Stimulated activated CD8-positive, alpha-beta memory T cell treated with anti-CD3 and anti-CD28 coated beads, Interleukin-4, amount 100 ng/mL, for 4 hours (primary cell): ENCODE measurements at regions not wholly inside any gene's neighbourhood (a gene's known extent, or its start where the extent isn't known, plus 50 kb on each side); places are given as distances from the start of the nearest gene placed in this dataset.

Experiments used
- DNase-seq, 2 donors: peaks; one replicate each; pipeline ENCODE4 v3.0.0-alpha.2; 2020; ENCODE audit warnings: low read depth in 2 of 2, low spot score in 1 of 2

- DNase-seq, result no peak
These were observed 341.8 kb downstream of the PIK3R1 start for GRCh38 chr5:68557162-68557936.

DNA sequence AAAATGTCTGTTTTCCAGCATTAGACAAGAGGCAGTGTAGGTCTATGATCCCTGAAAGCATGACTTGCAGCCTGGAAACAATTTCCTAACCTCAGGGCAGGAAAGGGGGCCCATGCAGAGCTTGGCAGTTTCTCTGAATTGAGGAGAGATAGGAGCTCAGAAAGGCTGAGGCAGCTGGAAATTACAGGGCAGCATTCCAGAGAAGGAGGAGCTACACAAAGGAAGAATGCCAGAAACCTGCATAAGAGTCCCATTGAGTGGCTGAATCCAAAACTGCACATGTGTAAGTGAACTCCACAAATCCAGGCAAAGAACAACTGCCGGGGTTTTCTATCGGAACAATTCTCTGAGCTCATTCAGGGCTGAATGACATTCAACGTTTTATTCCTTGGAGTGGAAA is 346.8 kb downstream of the PIK3R1 start:
- no peak for DNase-seq

DNA sequence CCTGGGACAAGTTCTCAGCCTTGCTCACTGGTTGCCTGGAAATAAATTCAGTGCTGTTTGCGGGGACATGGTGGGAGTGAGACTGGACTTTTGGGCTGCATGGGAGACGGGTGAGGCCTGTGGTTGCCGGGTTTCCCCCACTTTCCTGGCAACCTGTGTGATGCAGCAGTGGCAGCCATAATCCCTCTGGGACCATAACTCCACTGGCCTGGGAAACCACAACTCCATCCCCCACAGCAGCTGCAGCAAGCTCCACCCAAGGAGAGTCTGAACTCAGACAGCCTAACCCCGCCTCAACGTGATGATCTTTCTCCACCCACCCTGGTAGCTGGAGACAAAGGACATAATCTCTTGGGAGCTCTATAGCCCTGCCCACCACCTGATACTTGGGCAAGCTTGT is 349.9 kb downstream of the PIK3R1 start:
- no peak for DNase-seq

- no peak for DNase-seq
These were observed 361.2 kb downstream of the PIK3R1 start for GRCh38 chr5:68576805-68577204.

DNA sequence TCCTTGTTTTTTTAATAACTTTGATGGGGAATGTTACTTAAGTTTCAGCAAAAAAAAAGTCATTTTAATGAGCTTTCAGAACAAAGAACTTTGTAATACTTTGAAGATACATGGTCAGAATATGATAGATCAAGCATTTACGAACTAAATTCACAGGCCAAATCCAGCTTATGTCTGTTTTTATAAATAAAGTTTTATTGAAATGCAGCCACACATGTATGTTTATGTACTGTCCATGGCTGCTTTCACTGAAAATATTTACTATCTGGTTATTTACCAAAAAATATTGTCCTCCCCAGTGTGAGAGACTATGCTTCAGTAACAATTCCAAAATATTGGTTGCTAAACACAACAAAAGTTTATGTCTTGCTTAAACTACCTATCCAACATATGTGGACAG is 366.7 kb downstream of the PIK3R1 start:
- no peak for DNase-seq

- no peak for DNase-seq
These were observed 371.6 kb downstream of the PIK3R1 start for GRCh38 chr5:68587171-68587570.

DNA sequence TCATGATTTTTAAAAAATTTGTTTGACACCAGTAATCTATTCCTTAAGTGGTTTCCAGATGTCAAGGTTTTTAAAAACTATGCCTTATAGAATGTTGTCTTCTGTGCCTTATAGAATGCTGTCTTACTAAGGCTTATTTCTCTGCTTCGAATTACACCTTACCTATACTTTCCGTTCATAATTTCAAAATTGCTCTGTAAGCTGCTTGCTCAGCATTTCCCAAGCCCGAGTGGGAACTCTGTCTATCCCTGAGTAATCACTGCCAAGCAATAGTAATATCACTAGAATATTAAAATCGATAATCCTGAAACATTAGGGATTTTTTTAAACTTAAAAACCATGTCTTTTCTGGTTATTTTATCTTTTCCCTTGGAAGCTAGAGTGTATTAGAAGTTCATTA is 376.3 kb downstream of the PIK3R1 start:
- DNase-seq, result no peak

- no peak for DNase-seq
These were observed 376.8 kb downstream of the PIK3R1 start for GRCh38 chr5:68592351-68592750.

GRCh38 chr5:68593211-68593671 is 377.7 kb downstream of the PIK3R1 start:
- DNase-seq, result no peak

- no peak for DNase-seq
These were observed 397.4 kb downstream of the PIK3R1 start for GRCh38 chr5:68612972-68613371.

- DNase-seq, result no peak
These were observed 402.9 kb downstream of the PIK3R1 start for GRCh38 chr5:68618501-68618900.

DNA sequence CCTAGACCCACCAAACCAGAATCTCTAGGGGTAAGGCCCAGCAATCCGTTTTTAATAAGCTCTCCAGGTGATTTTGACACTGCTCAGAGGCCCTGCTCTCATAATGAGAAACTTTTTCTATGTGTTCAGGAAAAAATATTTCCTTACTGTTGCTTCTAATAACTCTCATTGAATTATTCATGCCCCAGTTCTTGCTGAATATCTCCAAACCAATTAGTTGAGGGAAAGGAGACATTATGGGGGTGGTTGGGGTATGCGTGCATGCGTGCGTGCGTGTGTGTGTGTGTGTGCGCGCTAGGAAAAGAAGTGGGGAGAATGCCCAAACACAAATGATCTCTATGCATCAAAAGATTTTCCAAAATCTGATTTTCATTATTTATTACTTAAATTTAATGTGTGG is 411.4 kb downstream of the PIK3R1 start:
- no peak for DNase-seq

- no peak for DNase-seq
These were observed 412.7 kb downstream of the PIK3R1 start for GRCh38 chr5:68628082-68628814.

- DNase-seq, result no peak
These were observed 414.8 kb downstream of the PIK3R1 start for GRCh38 chr5:68630354-68630753.

DNA sequence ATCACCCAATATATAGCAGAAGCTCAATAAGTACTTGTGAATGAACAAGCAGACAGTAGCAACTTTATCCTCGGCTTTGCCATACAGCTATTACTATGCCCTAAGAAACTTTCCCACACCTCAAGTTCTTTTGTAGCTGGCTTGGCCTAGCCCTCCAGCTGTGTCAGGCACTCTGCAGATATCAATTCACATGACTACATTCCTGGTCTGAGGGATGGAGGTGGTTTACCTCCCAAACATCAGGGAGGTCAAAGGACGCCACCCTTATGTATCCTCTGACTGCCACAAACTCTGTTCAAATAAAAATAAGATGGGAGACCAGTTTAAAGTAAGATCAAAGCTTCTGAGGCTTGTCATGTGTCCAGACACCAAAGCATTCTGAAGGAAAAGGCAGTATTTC is 416.3 kb downstream of the PIK3R1 start:
- DNase-seq, result no peak

DNA sequence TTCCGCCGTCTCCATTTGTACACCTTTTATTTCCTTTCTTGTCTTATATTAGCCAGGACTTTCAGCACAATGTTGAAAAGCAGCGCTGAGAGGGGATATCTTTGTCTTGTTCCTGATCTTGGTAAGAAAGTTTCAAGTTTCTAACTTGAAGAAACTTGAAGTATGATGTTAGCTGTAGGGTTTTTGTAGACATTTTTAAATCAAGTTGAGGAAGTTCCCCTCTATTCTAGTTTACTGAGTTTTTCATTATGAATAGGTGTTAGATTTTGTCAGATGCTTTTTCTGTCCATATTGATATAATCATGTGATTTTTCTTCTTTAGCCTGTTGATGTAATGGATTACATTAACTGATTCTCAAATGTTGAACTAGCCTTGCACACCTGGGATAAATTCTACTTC is 425.7 kb downstream of the PIK3R1 start:
- DNase-seq, result no peak

DNA sequence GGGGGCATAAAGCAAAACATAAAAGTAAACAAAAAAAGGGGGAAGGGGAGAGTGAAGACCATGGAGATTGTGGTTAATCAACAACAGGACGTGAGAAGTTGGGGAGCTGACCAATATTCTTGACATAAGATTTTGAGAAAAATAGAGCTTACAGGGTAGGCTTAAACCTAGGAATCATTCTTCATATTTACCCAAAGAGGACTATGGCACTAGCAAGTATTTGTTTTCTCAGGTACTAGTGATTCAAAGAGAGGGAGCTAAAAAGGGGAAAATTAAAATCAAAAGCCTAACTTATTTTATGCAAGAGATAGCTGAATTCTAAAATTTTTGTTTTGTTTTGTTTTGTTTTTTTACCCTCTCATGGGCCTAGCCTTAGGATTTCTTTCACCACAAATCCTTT is 427.5 kb downstream of the PIK3R1 start:
- DNase-seq, result no peak

DNA sequence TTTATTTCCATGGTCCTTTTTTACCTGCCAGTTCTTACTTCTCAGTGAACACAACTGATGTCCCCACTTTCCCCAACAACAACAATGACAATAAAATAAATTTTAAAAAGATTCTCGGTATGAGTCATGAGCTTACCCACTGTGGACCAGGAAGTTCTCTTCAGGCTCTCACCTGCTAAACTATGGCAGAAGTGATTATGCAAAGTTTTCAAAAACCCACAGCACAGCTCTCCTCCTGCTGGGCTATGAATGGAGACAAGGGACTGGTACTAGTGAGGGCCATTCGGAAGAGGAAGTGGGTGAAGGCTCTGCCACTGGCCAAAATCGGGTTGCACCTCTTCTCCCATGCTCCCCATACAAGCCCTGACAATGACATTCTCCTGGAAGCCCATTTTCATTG is 429.4 kb downstream of the PIK3R1 start:
- DNase-seq, result no peak

DNA sequence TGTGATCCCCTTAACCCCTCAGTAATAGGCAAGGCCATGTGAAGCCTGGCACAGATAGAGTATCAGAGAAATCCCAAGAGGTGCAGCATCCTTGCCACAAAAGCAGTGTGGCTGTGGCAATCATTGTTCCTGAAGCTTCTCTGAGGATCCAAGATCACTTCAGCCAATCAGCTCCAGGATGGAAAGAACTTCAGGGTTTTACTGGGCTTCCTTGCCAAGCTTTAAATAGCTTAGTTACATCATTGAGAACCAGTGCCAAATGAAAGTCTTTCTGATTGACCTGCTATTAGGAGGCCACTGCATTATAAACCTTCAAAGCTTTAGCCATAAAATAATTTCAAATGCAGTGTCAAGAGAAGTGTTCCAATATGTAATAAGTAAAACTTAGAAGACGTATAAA is 430.6 kb downstream of the PIK3R1 start:
- DNase-seq, result no peak

DNA sequence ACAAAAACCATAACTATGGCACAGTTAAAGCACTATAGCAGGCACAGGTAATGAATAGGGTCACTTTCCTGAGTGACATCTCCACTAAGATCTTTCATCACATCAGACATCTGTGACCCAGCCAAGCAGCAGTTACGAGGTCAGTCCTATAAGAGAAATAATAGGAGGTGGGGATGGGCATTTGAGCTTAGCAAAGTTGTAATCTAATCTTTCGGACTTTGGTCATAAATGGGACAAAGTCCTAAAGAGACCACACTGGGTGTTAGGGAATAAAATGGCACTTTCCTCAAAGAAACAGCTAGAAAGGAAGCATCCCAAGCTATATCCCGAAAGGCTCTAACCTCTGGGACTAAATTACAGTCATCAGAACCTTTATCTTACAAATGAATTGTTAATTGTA is 432.2 kb downstream of the PIK3R1 start:
- DNase-seq, result no peak

GRCh38 chr5:68648944-68649857 is 433.6 kb downstream of the PIK3R1 start:
- DNase-seq, result no peak

DNA sequence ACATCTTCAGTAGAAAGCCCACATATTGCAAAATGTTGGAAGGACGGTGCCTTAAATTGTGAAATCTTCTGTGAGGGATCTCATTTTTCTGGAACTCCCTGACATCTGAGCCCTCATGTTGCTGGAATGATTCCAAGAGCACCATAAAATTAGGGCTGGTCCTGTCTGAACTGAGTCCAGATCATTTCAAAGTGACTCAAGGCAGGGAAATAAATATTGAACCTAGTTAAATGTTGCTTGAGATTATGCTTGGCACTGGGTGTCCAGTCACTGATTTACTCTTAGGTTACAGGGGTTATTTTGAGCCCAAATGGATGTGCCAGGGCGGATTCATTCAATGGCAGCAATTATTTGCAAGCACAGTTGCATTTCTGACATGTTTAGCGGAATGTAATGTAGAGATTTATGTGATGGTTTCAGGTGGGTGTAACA is 437.0 kb downstream of the PIK3R1 start:
- DNase-seq, result no peak
